ENCODE measurements at regions not wholly inside any gene's neighbourhood (a gene's known extent, or its start where the extent isn't known, plus 50 kb on each side); places are given as distances from the start of the nearest gene placed in this dataset.

GRCh38 chr20:40468759-40469158 is 220.3 kb downstream of the MAFB start:
- TF ChIP-seq, protein P1, sequence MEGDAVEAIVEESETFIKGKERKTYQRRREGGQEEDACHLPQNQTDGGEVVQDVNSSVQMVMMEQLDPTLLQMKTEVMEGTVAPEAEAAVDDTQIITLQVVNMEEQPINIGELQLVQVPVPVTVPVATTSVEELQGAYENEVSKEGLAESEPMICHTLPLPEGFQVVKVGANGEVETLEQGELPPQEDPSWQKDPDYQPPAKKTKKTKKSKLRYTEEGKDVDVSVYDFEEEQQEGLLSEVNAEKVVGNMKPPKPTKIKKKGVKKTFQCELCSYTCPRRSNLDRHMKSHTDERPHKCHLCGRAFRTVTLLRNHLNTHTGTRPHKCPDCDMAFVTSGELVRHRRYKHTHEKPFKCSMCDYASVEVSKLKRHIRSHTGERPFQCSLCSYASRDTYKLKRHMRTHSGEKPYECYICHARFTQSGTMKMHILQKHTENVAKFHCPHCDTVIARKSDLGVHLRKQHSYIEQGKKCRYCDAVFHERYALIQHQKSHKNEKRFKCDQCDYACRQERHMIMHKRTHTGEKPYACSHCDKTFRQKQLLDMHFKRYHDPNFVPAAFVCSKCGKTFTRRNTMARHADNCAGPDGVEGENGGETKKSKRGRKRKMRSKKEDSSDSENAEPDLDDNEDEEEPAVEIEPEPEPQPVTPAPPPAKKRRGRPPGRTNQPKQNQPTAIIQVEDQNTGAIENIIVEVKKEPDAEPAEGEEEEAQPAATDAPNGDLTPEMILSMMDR (conservative IDR thresholded peaks at IDR 0.05; ENCODE audit: low read length): no peak
- TF ChIP-seq EZH2phosphoT487 (IDR thresholded peaks at IDR 0.05; ENCODE audit: borderline replicate concordance): no peak
